Stimulated activated CD4-positive, alpha-beta T cell treated with anti-CD3 and anti-CD28 coated beads, Interleukin-4, amount 100 ng/mL, for 4 hours (primary cell): ENCODE measurements at regions not wholly inside any gene's neighbourhood (a gene's known extent, or its start where the extent isn't known, plus 50 kb on each side); places are given as distances from the start of the nearest gene placed in this dataset.
"Not testable (repeated sequence)": the region's sequence is repeated elsewhere in the genome, so short reads cannot be mapped to it uniquely, and the experiment has no call there.

Experiments used
- DNase-seq, 2 experiments: peaks; one replicate each; pipeline ENCODE4 v3.0.0-alpha.2; 2020

- not testable (repeated sequence) for DNase-seq
Observed at GRCh38 chr20:30164389-30164788, 1093.1 kb upstream of the DEFB115 start.

DNA sequence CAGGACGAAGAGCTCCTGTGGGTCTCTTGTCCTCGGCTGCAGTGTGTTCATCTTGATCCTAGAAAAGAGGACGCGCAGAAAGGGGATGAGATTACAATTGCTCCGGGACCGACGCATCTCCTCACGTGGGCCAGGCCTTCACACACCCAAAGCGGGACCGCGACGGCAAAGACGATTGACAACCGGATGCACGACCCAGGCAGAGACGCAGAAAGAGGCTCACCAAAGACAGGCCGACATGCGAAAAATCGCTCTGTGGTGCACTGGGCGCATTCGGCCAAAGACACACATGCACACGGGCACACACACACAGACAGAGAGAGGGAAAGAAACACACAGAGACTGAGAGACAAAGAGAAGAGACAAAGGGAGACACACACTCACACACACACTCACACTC, 1089.9 kb upstream of the DEFB115 start:
- no peak for DNase-seq

DNA sequence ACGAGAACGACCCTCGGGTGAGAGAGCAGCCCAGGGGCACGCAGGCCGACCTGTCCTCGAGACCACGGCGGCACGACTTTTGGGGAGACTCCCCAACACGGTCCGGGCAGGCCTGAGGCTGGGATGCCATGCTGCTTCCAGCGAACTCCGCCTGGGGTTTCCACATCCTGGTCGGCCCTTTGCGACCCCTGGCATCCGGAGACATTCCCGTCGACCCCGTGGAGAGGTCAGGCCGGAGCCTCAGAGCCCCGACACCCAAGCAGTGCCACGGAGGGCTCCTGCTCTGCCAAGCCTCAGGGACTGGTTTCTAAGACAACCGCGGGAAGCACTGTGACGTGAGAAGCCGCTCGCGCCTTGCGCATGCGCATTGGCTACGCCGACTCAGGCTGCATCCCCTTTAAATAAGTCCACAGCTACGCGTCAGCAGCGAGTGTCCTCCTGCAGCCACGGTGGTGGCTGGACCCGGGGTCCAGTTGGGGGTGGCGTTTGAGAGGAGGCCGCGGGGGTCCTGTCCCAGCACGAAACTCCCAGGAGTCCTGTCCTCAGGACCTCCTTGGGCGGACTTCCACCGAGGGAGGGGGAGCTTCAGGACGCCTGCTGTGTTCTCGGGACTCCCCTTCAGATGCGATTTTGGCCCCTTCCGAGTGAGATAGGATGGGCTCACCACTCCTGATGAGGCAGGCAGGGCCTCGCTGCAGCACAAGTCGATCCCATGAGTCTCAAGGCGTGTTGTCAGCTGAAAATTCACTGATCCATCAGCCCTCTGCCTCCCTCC, 1089.3 kb upstream of the DEFB115 start:
- DNase-seq, result peak; percentile 37 to 51

DNA sequence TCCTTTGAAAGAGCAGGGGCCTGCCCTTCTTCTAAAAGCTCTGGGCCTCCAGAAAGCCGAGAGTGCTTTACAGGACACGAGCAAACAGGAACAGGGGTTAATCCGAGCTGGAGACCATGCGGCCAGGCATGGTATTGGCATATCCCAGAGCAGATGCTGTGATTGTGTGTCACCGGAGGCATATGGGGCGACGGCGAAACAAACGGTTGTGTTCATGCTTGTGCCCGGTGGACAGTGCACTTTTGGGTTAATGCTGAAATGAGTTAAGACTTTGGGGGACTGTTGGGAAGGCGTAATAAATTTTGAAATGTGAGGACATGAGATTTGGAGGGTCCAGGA, 1088.7 kb upstream of the DEFB115 start:
- DNase-seq, result no peak

DNA sequence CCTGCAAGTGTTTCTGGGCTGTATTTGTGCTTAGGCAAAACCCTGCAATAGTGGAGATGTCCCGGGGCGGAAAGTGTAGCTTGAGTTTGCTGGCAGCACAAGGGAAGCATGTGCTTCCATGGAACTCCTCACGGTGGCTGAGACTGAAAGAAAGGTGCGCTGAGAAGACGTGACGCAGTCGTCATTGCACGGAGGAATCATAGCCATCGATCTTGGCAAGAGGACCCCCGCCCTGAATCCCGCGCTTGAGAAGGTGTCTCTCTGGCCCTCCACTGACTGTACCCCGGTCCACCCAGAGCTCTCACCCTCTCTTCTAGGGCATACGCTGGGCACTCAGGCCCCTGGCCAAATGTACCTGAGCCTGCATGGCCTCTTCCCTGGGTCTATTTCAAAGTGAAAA, 1081.8 kb upstream of the DEFB115 start:
- no peak for DNase-seq

DNA sequence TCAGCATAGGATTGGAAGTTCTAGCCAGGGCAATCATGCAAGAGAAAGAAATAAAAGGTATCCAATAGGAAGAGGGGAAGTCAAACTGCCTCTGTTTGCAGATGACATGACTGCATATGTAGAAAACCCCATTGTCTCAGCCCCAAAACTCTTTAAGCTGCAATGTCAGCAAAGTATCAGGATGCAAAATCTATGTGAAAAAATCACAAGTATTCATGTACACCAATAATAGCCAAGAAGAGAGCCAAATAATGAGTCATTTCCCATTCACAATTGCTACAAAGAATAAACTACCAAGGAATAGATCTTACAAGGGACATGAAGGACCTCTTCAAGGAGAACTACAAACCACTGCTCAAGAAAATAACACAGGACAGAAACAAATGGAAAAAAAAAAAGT, 1074.3 kb upstream of the DEFB115 start:
- DNase-seq, result not testable (repeated sequence)

- DNase-seq, result not testable (repeated sequence)
Observed at GRCh38 chr20:30191785-30192184, 1065.7 kb upstream of the DEFB115 start.

GRCh38 chr20:30234477-30234876, 1023.0 kb upstream of the DEFB115 start:
- not testable (repeated sequence) for DNase-seq

DNA sequence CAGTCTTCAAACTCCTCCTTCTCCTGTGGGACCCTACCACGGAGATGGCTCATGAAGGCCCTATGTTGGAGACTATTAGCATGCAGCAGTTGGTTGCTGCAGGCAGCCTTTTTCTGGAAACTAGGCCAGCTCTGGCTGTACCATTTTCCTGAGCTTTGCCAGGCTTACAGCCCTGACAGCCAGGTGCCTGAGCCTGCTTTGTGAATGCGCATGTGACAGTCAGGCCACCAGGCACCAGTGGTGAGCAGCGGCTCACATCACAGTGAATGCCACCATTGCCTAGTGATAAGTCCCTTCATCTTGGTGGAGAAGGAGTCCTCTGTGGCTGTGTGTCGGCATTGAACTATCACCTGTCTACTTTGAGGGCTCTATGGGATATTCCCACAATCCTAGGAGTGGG, 982.4 kb upstream of the DEFB115 start:
- DNase-seq, result not testable (repeated sequence)

- no peak for DNase-seq
Observed at GRCh38 chr20:30281584-30282197, 975.8 kb upstream of the DEFB115 start.

DNA sequence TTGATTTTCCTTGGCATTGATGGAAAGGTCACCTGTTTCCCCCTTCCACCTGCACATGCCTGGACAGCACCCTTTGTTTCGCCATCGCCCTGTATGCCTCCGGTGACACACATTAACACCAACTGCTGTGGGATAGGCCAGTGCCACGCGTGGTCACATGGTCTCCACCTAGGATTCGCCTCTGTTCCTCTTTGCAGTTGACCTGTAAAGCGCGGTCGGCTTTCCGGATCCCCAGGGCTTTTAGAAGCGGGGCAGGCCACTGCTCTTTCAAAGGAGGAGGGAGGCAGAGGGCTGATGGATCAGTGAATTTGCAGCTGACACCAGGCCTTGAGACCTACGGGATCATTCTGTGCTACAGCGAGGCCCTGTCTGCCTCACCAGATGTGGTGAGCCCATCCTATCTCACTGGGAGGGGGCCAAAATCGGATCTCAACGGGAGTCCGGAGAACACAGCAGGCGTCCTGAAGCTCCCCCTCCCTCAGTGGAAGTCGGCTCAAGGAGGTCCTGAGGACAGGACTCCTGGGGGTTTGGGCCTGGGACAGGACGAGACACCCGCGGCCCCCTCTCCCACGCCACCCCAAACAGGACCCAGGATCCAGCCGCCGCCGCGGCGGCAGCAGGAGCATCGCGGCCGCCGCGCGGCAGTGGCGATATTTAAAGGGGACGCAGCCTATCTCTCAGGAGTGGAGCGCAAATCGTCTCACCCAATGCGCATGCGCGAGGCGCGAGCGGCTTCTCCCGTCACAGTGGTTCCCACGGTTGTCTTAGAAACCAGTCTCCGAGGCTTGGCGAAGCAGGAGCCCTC, 973.8 kb upstream of the DEFB115 start:
- peak; percentile 79 to 83 for DNase-seq

GRCh38 chr20:30284281-30284905, 973.1 kb upstream of the DEFB115 start:
- no peak for DNase-seq

DNA sequence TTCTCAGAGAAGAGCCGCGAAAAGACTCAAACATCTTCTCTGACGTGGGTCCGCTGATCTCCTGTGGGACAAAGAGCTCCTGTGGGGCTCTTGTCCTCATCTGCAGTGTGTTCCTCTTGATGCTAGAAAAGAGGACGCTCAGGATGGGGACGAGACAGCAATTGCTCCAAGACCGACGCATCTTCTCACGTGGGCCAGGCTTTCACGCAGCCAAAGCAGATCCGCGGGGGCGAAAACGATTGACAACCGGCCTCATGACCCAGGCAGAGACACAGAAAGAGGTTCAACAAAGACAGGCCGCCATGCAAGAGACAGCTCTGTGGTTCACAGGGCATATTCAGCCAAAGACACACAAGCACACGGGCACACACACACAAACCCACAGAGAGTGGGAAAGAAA, 971.8 kb upstream of the DEFB115 start:
- no peak for DNase-seq

DNA sequence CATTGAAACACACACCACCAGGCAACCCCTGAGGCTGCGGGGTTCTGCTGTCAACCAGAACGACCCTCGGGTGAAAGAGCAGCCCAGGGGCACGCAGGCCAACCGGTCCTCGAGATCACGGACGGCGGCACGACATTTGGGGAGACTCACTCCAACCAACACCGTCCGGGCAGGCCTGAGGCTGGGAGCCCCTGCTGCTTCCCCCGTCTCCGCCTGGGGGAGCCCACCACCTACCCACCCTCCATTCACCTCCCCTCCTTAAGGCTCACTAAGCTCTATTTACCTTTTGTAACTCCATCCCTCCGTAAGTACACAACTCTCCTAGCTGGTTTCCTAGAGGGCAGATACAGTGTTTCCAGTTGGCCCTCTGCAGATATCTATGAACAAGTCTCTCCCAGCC, 971.3 kb upstream of the DEFB115 start:
- DNase-seq, result no peak

DNA sequence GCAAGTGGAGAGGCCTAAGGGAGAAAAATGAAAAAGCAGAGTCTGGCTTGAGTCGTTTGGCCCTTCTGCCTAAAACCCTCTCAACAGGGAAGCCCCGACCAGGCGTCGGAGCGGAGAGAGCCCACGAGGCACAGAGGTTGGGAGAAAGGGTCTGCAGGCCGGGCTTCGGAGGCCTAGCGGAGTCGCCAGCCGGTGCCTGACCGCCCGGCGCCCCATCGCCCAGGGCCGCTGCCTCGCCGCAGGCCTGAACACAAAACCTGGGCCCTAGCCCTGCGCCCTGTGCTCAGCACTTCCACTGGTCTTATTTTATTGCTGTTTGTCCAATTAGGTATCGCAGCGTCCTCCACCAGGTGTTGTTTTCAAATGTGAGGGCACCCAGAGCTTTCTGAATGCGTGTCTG, 970.0 kb upstream of the DEFB115 start:
- not testable (repeated sequence) for DNase-seq

- no peak for DNase-seq
Observed at GRCh38 chr20:30288346-30288745, 969.1 kb upstream of the DEFB115 start.

- peak in 1 of 2 experiments; percentile 44 for DNase-seq
Observed at GRCh38 chr20:30289049-30289448, 968.4 kb upstream of the DEFB115 start.

- DNase-seq, result not testable (repeated sequence)
Observed at GRCh38 chr20:30289711-30290141, 967.7 kb upstream of the DEFB115 start.

DNA sequence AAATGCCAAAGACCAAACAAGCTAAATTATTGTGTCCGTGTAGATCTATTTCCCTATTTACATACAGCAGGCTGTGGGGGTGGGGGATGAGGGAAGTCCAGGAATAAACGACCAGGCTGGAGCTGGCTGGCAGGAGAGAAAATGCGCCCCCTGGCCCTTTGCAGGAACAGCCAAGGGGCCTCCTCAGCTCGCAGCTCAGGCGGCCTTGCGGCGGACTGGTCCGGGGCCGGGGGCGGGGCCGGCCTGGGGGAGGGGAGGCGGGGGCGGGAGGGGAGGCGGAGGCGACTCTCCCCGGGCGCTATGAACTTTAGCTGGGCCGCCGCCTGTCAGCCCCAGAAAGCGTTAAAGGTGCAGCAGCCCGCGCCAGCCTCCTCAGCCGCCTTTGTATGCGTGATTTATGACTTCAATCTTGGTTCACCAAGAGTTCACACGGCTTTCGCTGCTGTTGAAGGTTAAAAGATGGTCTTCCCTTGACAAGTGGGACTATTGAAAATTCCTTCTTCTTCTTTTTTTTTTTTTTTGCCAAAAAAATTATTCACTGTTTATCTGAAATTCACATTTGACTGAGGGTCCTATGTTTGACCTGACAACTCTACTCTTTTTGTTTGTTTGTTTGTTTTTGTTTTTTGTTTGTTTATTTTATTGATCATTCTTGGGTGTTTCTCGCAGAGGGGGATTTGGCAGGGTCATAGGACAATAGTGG, 967.0 kb upstream of the DEFB115 start:
- peak in 1 of 2 experiments; percentile 23 for DNase-seq

- not testable (repeated sequence) for DNase-seq
Observed at GRCh38 chr20:30291064-30291379, 966.4 kb upstream of the DEFB115 start.

DNA sequence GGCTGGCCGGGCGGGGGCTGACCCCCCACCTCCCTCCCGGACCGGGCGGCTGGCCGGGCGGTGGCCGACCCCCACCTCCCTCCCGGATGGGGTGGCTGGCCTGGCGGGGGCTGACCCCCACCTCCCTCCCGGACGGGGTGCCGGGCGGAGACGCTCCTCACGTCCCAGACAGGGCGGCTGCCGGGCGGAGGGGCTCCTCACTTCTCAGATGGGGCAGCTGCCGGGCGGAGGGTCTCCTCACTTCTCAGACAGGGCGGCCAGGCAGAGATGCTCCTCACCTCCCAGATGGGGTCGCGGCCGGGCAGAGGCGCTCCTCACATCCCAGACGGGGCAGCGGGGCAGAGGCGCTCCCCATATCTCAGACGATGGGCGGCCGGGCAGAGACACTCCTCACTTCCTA, 965.8 kb upstream of the DEFB115 start:
- DNase-seq, result not testable (repeated sequence)

GRCh38 chr20:30295396-30295795, 962.1 kb upstream of the DEFB115 start:
- DNase-seq, result not testable (repeated sequence)

GRCh38 chr20:30295967-30296366, 961.5 kb upstream of the DEFB115 start:
- not testable (repeated sequence) for DNase-seq
